ENCODE measurements at regions not wholly inside any gene's neighbourhood (a gene's known extent, or its start where the extent isn't known, plus 50 kb on each side); places are given as distances from the start of the nearest gene placed in this dataset.

DNA sequence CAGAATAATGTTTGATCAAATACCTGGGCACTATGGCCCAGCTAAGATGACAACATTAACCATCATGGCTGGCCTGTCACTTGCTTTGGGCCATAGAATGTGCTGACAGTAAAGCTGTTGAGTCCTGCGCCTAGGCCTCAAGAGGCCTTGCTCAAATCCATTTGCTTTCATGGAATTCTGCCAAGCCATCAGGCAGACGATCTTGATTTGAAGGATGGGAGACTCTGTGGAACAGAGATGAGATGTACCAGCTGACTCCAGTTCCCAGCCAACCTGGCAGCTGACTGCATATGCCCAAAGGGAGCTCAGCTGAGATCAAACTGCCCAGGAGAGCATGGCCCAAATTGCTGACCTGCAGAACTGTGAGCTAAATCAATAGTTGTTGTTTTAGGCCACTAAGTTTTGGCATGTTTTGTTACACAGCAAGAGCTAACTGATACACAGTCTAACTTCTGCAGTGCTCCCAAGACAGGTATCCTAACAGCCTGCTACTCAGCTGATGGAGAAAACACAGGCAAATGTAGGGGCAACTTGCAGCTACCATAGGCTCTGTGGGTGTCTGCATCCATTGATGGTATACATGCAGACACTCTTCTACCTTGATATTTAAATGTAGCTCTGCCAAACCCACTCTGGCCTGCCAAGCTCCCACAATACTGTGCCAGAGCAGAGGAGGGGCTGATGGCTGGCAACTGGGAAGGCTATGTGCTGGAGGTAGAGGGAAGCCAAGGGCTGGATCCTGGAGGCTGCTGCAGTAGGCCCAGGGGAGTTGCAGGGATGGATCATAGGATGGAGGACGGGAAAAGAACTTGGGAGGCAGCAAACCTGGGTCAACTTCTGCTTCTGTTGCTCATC lies 55.2 kb upstream of the RNF24 start:
- no peak overlapping the region for H3K4me3 ChIP-seq
- peak overlapping the region in 3 of 4 donors; percentile 15 to 52 (median 48) for H3K27ac ChIP-seq
- TF ChIP-seq EP300 (IDR thresholded peaks at IDR 0.05): no peak
- no peak for TF ChIP-seq POLR2AphosphoS5 (IDR thresholded peaks at IDR 0.05)
- TF ChIP-seq POLR2A (IDR thresholded peaks at IDR 0.05): no peak
- TF ChIP-seq, protein P1, sequence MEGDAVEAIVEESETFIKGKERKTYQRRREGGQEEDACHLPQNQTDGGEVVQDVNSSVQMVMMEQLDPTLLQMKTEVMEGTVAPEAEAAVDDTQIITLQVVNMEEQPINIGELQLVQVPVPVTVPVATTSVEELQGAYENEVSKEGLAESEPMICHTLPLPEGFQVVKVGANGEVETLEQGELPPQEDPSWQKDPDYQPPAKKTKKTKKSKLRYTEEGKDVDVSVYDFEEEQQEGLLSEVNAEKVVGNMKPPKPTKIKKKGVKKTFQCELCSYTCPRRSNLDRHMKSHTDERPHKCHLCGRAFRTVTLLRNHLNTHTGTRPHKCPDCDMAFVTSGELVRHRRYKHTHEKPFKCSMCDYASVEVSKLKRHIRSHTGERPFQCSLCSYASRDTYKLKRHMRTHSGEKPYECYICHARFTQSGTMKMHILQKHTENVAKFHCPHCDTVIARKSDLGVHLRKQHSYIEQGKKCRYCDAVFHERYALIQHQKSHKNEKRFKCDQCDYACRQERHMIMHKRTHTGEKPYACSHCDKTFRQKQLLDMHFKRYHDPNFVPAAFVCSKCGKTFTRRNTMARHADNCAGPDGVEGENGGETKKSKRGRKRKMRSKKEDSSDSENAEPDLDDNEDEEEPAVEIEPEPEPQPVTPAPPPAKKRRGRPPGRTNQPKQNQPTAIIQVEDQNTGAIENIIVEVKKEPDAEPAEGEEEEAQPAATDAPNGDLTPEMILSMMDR (IDR thresholded peaks at IDR 0.05): no peak
- no peaks in the 10 kb centered on the region for H3K9me3 ChIP-seq
- 20 to 50% methylated on average over 1 to 2 of the region's 3 CpGs for WGBS, 2 donors (ENCODE audit: low coverage in 1 of 2)
- no peak for ATAC-seq
- no peaks in the 10 kb centered on the region for H3K27me3 ChIP-seq
- peaks cover 0 to 41% (median 0%) of the 10 kb centered on the region in 3 donors for H3K4me1 ChIP-seq
- no peaks in the 10 kb centered on the region for H3K36me3 ChIP-seq

DNA sequence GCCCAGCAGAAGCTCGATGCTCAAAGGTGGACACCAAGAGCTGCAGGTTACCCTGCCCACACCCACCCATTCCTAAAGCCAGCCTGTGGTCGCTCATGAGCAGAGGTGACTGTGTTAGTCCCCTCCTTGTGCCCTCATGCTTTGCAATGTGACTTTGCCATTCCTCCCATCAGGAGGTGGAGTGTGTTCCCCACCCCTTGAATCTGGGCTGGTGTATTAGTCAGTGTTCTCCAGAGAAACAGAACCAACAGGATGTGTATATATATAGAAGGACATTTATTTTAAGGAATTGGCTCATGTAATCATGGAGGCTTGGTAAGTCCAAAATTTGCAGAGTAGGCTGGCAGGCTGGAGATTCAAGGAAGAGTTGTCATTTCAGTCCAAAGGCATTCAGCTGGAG lies 54.4 kb upstream of the RNF24 start:
- H3K27ac ChIP-seq: peak overlapping the region in 2 of 4 donors; percentile 48 to 52

DNA sequence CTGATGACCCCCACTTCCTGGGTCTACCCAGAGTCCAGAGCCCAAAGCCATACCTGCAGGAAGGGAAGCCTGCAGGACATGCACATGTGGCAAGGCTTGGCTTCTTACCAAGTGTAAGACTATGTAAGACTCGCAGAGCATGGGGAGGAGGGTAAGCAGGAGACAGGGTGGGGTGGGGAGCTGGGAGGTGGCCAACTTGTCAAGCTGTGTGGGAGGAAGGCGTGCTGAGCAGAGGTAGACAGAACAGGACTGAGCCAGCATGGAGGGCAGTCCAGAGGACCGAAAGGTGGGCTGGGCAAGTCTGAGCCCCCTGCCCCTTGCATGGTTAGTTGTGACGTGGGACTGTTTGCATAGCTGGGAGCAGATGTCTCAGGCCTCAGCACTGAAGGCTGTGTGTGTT lies 53.4 kb upstream of the RNF24 start:
- H3K27ac ChIP-seq: no peak overlapping the region
- no peaks in the 10 kb centered on the region for H3K9me3 ChIP-seq
- 73% methylated on average over 4 of the region's 4 CpGs; no CpG with 5 or more reads in 1 of the 2 donors for WGBS, 2 donors (ENCODE audit: low coverage in 1 of 2)
- TF ChIP-seq EP300 (IDR thresholded peaks at IDR 0.05) (no peak), POLR2A (IDR thresholded peaks at IDR 0.05) (no peak), POLR2AphosphoS5 (IDR thresholded peaks at IDR 0.05) (no peak)
- TF ChIP-seq, protein P1 (IDR thresholded peaks at IDR 0.05): no peak
- H3K4me3 ChIP-seq: no peak overlapping the region
- no peaks in the 10 kb centered on the region for H3K27me3 ChIP-seq
- no peaks in the 10 kb centered on the region for H3K36me3 ChIP-seq
- H3K4me1 ChIP-seq: peaks cover 0 to 59% (median 11%) of the 10 kb centered on the region in 3 donors
- ATAC-seq: no peak

More for the DNA sequence above, 54.4 kb upstream of the RNF24 start:
- WGBS, 2 donors (ENCODE audit: low coverage in 1 of 2): 88 to 100% methylated on average over 1 to 2 of the region's 2 CpGs
- H3K9me3 ChIP-seq: no peaks in the 10 kb centered on the region
- TF ChIP-seq POLR2AphosphoS5 (IDR thresholded peaks at IDR 0.05): peak; percentile 22
- TF ChIP-seq, protein P1 (IDR thresholded peaks at IDR 0.05): no peak
- TF ChIP-seq EP300 (IDR thresholded peaks at IDR 0.05): no peak
- H3K36me3 ChIP-seq: no peaks in the 10 kb centered on the region
- H3K4me1 ChIP-seq: peaks cover 0 to 49% (median 1%) of the 10 kb centered on the region in 3 donors
- no peaks in the 10 kb centered on the region for H3K27me3 ChIP-seq
- no peak overlapping the region for H3K4me3 ChIP-seq
- ATAC-seq: no peak

GRCh38 chr20:4067600-4068261 lies 52.4 kb upstream of the RNF24 start:
- peaks cover 0 to 64% (median 11%) of the 10 kb centered on the region in 3 donors for H3K4me1 ChIP-seq
- 79 to 94% methylated on average over 2 to 7 of the region's 8 CpGs for WGBS, 2 donors (ENCODE audit: low coverage in 1 of 2)
- no peaks in the 10 kb centered on the region for H3K27me3 ChIP-seq
- ATAC-seq: no peak
- no peaks in the 10 kb centered on the region for H3K36me3 ChIP-seq
- peak overlapping the region in 1 of 4 donors; percentile 77 for H3K27ac ChIP-seq
- no peaks in the 10 kb centered on the region for H3K9me3 ChIP-seq
- no peak overlapping the region for H3K4me3 ChIP-seq
- TF ChIP-seq, protein P1 (IDR thresholded peaks at IDR 0.05): no peak
- no peak for TF ChIP-seq EP300 (IDR thresholded peaks at IDR 0.05)
- TF ChIP-seq POLR2AphosphoS5 (IDR thresholded peaks at IDR 0.05): no peak
- no peak for TF ChIP-seq POLR2A (IDR thresholded peaks at IDR 0.05)
